ENCODE measurements at regions not wholly inside any gene's neighbourhood (a gene's known extent, or its start where the extent isn't known, plus 50 kb on each side); places are given as distances from the start of the nearest gene placed in this dataset.

DNA sequence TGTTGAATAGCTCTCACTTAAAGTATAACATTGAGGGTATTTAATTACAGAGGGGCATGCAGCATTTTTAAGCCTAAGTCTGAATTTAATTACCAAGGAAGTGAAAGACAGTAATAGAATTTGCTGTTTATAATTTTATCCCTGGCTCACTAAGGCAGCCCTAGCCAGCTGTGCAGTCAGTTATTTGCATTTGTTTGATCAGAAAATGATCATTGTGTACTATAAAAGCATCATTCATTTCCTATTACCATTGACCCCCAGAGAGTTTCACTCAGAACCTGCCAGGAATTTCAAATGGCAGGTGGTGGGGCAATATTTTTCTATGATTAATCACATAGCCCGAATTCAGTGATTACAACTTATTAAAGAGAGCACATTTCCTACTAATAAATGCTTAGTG is 277.1 kb upstream of the KAZN start:
- Histone ChIP-seq H3K36me3 (ENCODE audit: control insufficient read depth, insufficient read depth, low read length) (no peaks in the 10 kb centered on the region), H3K4me3 (ENCODE audit: low read depth, low read length) (no peak overlapping the region), H3K27me3 (ENCODE audit: control insufficient read depth, insufficient read depth, low read length) (no peaks in the 10 kb centered on the region)
- no peak for DNase-seq (ENCODE audit: low read depth)
- no peak for TF ChIP-seq CTCF (IDR thresholded peaks at IDR 0.05; ENCODE audit: insufficient read depth, low read length, severe bottlenecking)
- FAIRE-seq, result no peak

DNA sequence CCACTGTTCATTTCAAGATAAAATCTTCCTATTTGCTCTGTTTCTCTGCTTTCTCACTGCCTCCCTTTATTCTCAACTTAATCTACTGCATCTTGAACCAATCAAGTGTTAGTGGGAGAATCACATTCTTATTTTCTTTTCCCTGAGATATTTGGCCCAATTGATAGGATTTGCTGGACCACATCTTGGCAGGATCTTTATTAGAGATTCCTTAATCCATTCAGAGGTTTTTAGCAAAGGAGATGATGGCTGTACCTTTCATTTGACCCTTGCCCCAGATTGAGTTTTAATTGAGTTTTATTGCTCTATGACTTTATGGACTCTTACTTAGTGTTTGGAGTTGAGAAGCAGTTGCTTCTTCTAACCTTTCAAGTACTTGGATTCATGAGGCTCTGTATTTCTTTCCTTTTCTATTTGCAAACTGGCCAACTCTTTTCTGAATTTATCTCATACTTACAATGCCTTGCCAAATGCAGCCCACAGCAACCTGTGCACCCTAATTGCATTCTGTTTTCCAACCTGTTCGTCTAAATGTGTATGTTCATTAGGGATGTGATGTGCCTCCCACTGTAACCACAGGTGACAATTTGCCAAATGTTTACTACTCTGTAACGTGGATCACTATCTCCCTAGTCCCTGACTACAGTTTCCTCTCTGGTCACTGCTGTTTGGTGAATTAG is 274.8 kb upstream of the KAZN start:
- FAIRE-seq, result no peak
- no peak overlapping the region for H3K4me3 ChIP-seq (ENCODE audit: low read depth, low read length)
- no peaks in the 10 kb centered on the region for H3K27me3 ChIP-seq (ENCODE audit: control insufficient read depth, insufficient read depth, low read length)
- no peaks in the 10 kb centered on the region for H3K36me3 ChIP-seq (ENCODE audit: control insufficient read depth, insufficient read depth, low read length)
- no peak for DNase-seq (ENCODE audit: low read depth)
- TF ChIP-seq CTCF (IDR thresholded peaks at IDR 0.05; ENCODE audit: insufficient read depth, low read length, severe bottlenecking), result no peak

GRCh38 chr1:14324248-14324630 is 274.2 kb upstream of the KAZN start:
- H3K4me3 ChIP-seq (ENCODE audit: low read depth, low read length), result no peak overlapping the region
- TF ChIP-seq CTCF (IDR thresholded peaks at IDR 0.05; ENCODE audit: insufficient read depth, low read length, severe bottlenecking), result no peak
- no peaks in the 10 kb centered on the region for H3K27me3 ChIP-seq (ENCODE audit: control insufficient read depth, insufficient read depth, low read length)
- FAIRE-seq (no peak), DNase-seq (ENCODE audit: low read depth) (no peak)
- no peaks in the 10 kb centered on the region for H3K36me3 ChIP-seq (ENCODE audit: control insufficient read depth, insufficient read depth, low read length)

DNA sequence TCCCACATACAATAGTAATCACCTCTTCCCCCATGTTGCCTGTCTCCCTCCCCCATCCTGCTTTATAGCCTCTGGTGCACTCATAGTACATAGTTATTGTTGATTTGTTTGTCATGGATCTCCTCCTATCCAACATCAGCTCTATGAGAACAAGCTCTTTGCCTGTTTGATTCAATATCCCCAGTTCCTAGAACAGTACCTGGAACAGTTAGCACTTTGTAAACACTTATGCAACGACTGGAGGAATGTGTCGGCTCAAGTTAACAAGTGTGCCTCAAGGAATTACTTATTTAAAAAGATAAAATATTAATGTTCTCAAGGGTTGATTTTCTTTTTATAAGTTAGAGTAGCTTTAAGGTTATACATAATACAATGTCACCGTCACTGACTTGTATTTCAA is 271.6 kb upstream of the KAZN start:
- FAIRE-seq (no peak), DNase-seq (ENCODE audit: low read depth) (no peak)
- TF ChIP-seq CTCF (IDR thresholded peaks at IDR 0.05; ENCODE audit: insufficient read depth, low read length, severe bottlenecking), result no peak
- Histone ChIP-seq H3K4me3 (ENCODE audit: low read depth, low read length) (no peak overlapping the region), H3K36me3 (ENCODE audit: control insufficient read depth, insufficient read depth, low read length) (no peaks in the 10 kb centered on the region), H3K27me3 (ENCODE audit: control insufficient read depth, insufficient read depth, low read length) (no peaks in the 10 kb centered on the region)

DNA sequence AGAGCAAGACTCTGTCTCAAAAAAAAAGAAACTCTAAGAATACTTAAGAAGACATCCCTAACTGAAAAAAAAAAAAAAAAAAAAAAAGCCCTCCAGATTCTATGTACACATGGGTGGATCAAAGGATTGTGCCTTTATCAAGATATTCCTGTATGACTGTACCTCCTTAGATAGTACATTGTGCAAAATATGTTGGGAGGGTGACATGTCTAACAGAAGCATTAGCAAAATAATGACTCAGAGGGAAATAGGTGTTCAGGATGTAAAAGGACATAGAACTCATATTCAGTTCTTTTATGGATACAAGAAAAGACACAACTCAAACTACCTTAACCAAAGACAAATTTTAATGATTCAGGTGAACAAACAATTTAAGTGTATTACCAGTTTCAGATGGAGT is 269.8 kb upstream of the KAZN start:
- no peak for FAIRE-seq
- DNase-seq (ENCODE audit: low read depth), result peak; percentile 2
- no peak overlapping the region for H3K4me3 ChIP-seq (ENCODE audit: low read depth, low read length)
- H3K36me3 ChIP-seq (ENCODE audit: control insufficient read depth, insufficient read depth, low read length), result no peaks in the 10 kb centered on the region
- no peaks in the 10 kb centered on the region for H3K27me3 ChIP-seq (ENCODE audit: control insufficient read depth, insufficient read depth, low read length)
- no peak for TF ChIP-seq CTCF (IDR thresholded peaks at IDR 0.05; ENCODE audit: insufficient read depth, low read length, severe bottlenecking)

- H3K4me3 ChIP-seq (ENCODE audit: low read depth, low read length), result no peak overlapping the region
- no peak for TF ChIP-seq CTCF (IDR thresholded peaks at IDR 0.05; ENCODE audit: insufficient read depth, low read length, severe bottlenecking)
- no peak for DNase-seq (ENCODE audit: low read depth)
- no peak for FAIRE-seq
- no peaks in the 10 kb centered on the region for H3K36me3 ChIP-seq (ENCODE audit: control insufficient read depth, insufficient read depth, low read length)
- H3K27me3 ChIP-seq (ENCODE audit: control insufficient read depth, insufficient read depth, low read length), result no peaks in the 10 kb centered on the region
These were observed 266.3 kb upstream of the KAZN start for GRCh38 chr1:14332158-14332557.

Data from bronchial epithelial cell (primary cell).